IPS-15b (cell line): ENCODE measurements at regions not wholly inside any gene's neighbourhood (a gene's known extent, or its start where the extent isn't known, plus 50 kb on each side); places are given as distances from the start of the nearest gene placed in this dataset.
"Not testable (repeated sequence)": the region's sequence is repeated elsewhere in the genome, so short reads cannot be mapped to it uniquely, and the experiment has no call there.

Experiments
- H3K27me3 ChIP-seq: one replicate; pipeline ENCODE4 v1.6.1; 2013; ENCODE audit warnings: low read length; ENCODE audit not compliant: control insufficient read depth, insufficient read depth
- H3K36me3 ChIP-seq: one replicate; pipeline ENCODE4 v1.6.1; 2013; ENCODE audit warnings: low read length; ENCODE audit not compliant: control insufficient read depth, insufficient read depth
- H3K4me1 ChIP-seq: one replicate; pipeline ENCODE4 v1.6.1; 2013; ENCODE audit warnings: mild to moderate bottlenecking, low read length; ENCODE audit not compliant: control insufficient read depth, insufficient read depth
- H3K4me3 ChIP-seq: one replicate; pipeline ENCODE4 v1.5.1; 2013; ENCODE audit warnings: low read depth, low read length
- H3K9ac ChIP-seq: one replicate; pipeline ENCODE4 v1.6.1; 2013; ENCODE audit warnings: low read depth, mild to moderate bottlenecking, low read length
- H3K9me3 ChIP-seq: one replicate; pipeline ENCODE4 v1.6.1; 2013; ENCODE audit warnings: mild to moderate bottlenecking, low read length; ENCODE audit not compliant: control insufficient read depth, insufficient read depth

- H3K9me3 ChIP-seq, H3K9ac ChIP-seq, H3K4me1 ChIP-seq, H3K4me3 ChIP-seq, H3K27me3 ChIP-seq, H3K36me3 ChIP-seq: not testable (repeated sequence)
These were observed 283.0 kb upstream of the ARSJ start for GRCh38 chr4:114262421-114262820.

DNA sequence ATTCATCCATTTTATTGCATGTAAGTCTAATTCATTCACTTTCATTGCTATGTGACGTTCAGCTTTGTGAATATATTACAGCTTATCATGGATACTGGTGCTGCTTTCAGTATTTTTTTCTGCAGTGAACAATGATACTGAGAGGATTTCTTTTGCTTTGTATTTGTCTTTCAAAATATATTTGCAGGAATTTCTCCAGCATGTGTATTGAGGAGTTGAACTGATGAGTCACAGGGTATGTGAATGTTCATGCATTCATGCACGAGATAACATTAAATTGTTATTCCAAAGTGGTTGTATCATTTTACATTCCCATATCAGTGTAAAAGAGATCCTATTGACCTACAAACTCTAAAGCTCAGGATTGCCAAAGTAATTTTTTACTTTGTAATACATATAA, 283.8 kb upstream of the ARSJ start:
- Histone ChIP-seq H3K4me3 (no peak overlapping the region), H3K4me1 (no peaks in the 10 kb centered on the region), H3K9ac (no peak overlapping the region), H3K9me3 (no peaks in the 10 kb centered on the region), H3K27me3 (no peaks in the 10 kb centered on the region), H3K36me3 (no peaks in the 10 kb centered on the region)

- no peak overlapping the region for H3K4me3 ChIP-seq
- no peaks in the 10 kb centered on the region for H3K4me1 ChIP-seq
- no peaks in the 10 kb centered on the region for H3K27me3 ChIP-seq
- H3K9me3 ChIP-seq = no peaks in the 10 kb centered on the region
- no peaks in the 10 kb centered on the region for H3K36me3 ChIP-seq
- H3K9ac ChIP-seq = no peak overlapping the region
These were observed 285.0 kb upstream of the ARSJ start for GRCh38 chr4:114264452-114264851.

GRCh38 chr4:114264877-114265291, 285.4 kb upstream of the ARSJ start:
- H3K9me3 ChIP-seq = no peaks in the 10 kb centered on the region
- no peaks in the 10 kb centered on the region for H3K36me3 ChIP-seq
- H3K9ac ChIP-seq = no peak overlapping the region
- H3K27me3 ChIP-seq = no peaks in the 10 kb centered on the region
- no peaks in the 10 kb centered on the region for H3K4me1 ChIP-seq
- no peak overlapping the region for H3K4me3 ChIP-seq

DNA sequence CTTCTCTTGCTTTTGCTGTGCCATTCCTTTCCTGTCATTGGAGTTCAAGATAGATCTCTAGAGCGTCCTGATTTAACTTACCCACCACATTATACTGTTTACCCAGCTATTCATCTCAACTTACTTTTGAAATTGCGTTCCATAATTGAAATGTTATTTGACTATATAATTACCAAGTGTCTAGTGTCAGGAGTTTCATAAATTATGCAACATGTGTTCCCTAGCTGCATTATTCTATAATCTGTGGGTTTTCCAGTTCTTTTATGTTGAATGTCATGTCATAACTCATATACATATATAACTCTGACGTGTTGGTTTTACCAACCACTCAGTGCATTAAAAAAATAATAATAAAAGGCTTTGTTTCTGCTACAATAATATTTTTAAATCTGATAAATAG, 285.9 kb upstream of the ARSJ start:
- Histone ChIP-seq H3K9me3 (no peaks in the 10 kb centered on the region), H3K9ac (no peak overlapping the region), H3K27me3 (no peaks in the 10 kb centered on the region), H3K36me3 (no peaks in the 10 kb centered on the region), H3K4me1 (no peaks in the 10 kb centered on the region), H3K4me3 (no peak overlapping the region)

DNA sequence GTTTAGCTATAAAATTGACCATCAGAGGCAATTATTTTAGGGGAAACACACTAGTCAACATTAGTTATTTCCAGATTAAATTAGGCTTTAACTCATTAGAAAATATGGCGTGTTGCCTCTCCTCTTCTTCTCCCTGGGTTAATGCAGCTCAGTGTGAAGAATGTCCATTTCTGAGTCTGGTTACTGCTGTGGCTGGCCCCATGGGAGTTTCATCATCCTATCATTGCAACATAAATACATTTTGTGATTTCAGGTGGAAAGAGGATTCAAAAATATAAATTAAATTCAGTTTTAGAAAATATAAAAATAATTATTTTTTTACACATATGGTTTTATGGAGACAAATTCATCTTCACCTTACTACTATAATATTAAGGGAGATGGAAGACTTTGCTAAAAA, 288.5 kb upstream of the ARSJ start:
- Histone ChIP-seq H3K27me3 (no peaks in the 10 kb centered on the region), H3K36me3 (no peaks in the 10 kb centered on the region), H3K4me3 (no peak overlapping the region), H3K9ac (no peak overlapping the region), H3K4me1 (no peaks in the 10 kb centered on the region), H3K9me3 (no peaks in the 10 kb centered on the region)

- H3K9ac ChIP-seq = no peak overlapping the region
- H3K4me3 ChIP-seq = no peak overlapping the region
- no peaks in the 10 kb centered on the region for H3K36me3 ChIP-seq
- no peaks in the 10 kb centered on the region for H3K4me1 ChIP-seq
- no peaks in the 10 kb centered on the region for H3K27me3 ChIP-seq
- no peaks in the 10 kb centered on the region for H3K9me3 ChIP-seq
These were observed 291.6 kb upstream of the ARSJ start for GRCh38 chr4:114271031-114271430.

GRCh38 chr4:114272226-114272625, 292.8 kb upstream of the ARSJ start:
- H3K4me3 ChIP-seq = no peak overlapping the region
- no peaks in the 10 kb centered on the region for H3K27me3 ChIP-seq
- H3K36me3 ChIP-seq = no peaks in the 10 kb centered on the region
- H3K9me3 ChIP-seq = no peaks in the 10 kb centered on the region
- H3K9ac ChIP-seq = no peak overlapping the region
- no peaks in the 10 kb centered on the region for H3K4me1 ChIP-seq

DNA sequence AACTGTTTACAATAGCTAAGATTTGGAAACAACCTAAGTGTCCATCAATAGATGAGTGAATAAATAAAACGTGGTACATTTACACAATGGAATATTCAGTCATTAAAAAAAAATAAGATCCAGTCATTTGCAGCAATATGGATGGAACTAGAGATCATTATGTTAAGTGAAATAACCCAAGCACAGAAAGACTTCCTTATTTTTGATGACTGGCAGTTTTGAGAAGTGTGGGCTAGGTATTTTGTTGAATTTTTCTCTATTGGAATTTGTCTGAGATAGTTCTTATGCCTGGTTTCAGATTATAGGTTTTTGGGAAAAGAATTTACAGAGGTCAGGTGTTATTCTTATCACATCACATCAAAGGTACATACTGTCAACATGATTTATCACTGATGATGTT, 293.8 kb upstream of the ARSJ start:
- Histone ChIP-seq H3K4me3 (no peak overlapping the region), H3K9me3 (no peaks in the 10 kb centered on the region), H3K9ac (no peak overlapping the region), H3K36me3 (no peaks in the 10 kb centered on the region), H3K27me3 (no peaks in the 10 kb centered on the region), H3K4me1 (no peaks in the 10 kb centered on the region)

DNA sequence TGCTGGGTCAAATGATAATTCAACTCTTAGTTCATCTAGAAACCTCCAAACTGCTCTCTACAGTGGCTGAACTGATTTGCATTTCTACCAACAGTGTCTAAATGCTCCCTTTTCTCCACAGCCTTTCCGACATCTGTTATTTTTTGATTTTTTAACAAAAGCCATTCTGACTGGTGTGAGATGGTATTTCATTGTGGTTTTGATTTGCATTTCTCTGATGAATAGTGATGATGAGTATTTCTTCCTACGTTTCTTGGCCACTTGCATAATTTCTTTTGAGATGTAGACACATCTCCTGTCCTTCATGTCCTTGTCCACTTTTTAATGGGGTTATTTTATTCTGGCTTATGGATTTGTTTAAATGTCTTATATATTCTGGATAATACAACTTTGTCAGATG, 298.2 kb upstream of the ARSJ start:
- H3K36me3 ChIP-seq = no peaks in the 10 kb centered on the region
- no peaks in the 10 kb centered on the region for H3K27me3 ChIP-seq
- no peaks in the 10 kb centered on the region for H3K9me3 ChIP-seq
- H3K4me1 ChIP-seq = no peaks in the 10 kb centered on the region
- H3K9ac ChIP-seq = no peak overlapping the region
- no peak overlapping the region for H3K4me3 ChIP-seq

GRCh38 chr4:114279066-114279465, 299.6 kb upstream of the ARSJ start:
- Histone ChIP-seq H3K4me1 (no peaks in the 10 kb centered on the region), H3K27me3 (no peaks in the 10 kb centered on the region), H3K9me3 (no peaks in the 10 kb centered on the region), H3K4me3 (no peak overlapping the region), H3K36me3 (no peaks in the 10 kb centered on the region), H3K9ac (no peak overlapping the region)

GRCh38 chr4:114279711-114280110, 300.3 kb upstream of the ARSJ start:
- Histone ChIP-seq H3K4me1 (no peaks in the 10 kb centered on the region), H3K27me3 (no peaks in the 10 kb centered on the region)

DNA sequence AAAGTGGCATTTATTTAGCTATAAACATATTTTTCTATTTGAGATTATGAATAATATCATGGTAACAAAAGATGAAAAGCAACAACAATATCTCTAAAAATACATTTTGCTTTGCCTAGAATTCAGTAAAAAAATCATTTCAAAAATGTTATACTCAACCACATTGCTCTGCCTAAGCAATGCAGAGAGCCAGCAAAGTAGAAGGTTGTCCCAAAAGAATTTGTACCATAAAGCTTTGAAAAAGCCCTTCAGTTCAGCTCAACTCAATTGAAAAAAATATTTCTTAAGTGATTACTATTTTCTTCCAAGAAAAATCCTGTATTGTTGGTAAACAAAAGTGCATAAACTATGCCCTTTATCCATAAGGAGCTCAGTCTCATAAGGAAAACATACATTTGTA, 301.2 kb upstream of the ARSJ start:
- no peaks in the 10 kb centered on the region for H3K36me3 ChIP-seq
- H3K4me1 ChIP-seq = no peaks in the 10 kb centered on the region
- no peak overlapping the region for H3K4me3 ChIP-seq
- no peaks in the 10 kb centered on the region for H3K9me3 ChIP-seq
- no peak overlapping the region for H3K9ac ChIP-seq
- H3K27me3 ChIP-seq = no peaks in the 10 kb centered on the region

More at GRCh38 chr4:114279711-114280110, 300.3 kb upstream of the ARSJ start:
- H3K9ac ChIP-seq = no peak overlapping the region
- H3K4me3 ChIP-seq = no peak overlapping the region
- H3K9me3 ChIP-seq = no peaks in the 10 kb centered on the region
- no peaks in the 10 kb centered on the region for H3K36me3 ChIP-seq
